ENCODE measurements at regions not wholly inside any gene's neighbourhood (a gene's known extent, or its start where the extent isn't known, plus 50 kb on each side); places are given as distances from the start of the nearest gene placed in this dataset.
"Not testable (repeated sequence)": the region's sequence is repeated elsewhere in the genome, so short reads cannot be mapped to it uniquely, and the experiment has no call there.

- DNase-seq = no peak
Observed at GRCh38 chr12:76666290-76666835, 97.6 kb upstream of the ZDHHC17 start.

GRCh38 chr12:76669981-76670380, 93.9 kb upstream of the ZDHHC17 start:
- DNase-seq = no peak

- no peak for DNase-seq
Observed at GRCh38 chr12:76670776-76671175, 93.1 kb upstream of the ZDHHC17 start.

- no peak for DNase-seq
Observed at GRCh38 chr12:76674669-76675315, 89.1 kb upstream of the ZDHHC17 start.

GRCh38 chr12:76676261-76676660, 87.7 kb upstream of the ZDHHC17 start:
- not testable (repeated sequence) for DNase-seq

GRCh38 chr12:76678992-76679391, 84.9 kb upstream of the ZDHHC17 start:
- no peak for DNase-seq

GRCh38 chr12:76679778-76680177, 84.1 kb upstream of the ZDHHC17 start:
- no peak for DNase-seq

- DNase-seq = no peak
Observed at GRCh38 chr12:76680940-76681339, 83.0 kb upstream of the ZDHHC17 start.

GRCh38 chr12:76685246-76685678, 78.7 kb upstream of the ZDHHC17 start:
- no peak for DNase-seq

- no peak for DNase-seq
Observed at GRCh38 chr12:76687981-76688380, 75.9 kb upstream of the ZDHHC17 start.

GRCh38 chr12:76688631-76689030, 75.3 kb upstream of the ZDHHC17 start:
- DNase-seq = no peak

GRCh38 chr12:76690921-76691700, 72.8 kb upstream of the ZDHHC17 start:
- no peak for DNase-seq

- no peak for DNase-seq
Observed at GRCh38 chr12:76692846-76693245, 71.1 kb upstream of the ZDHHC17 start.

GRCh38 chr12:76694369-76694768, 69.5 kb upstream of the ZDHHC17 start:
- no peak for DNase-seq

- DNase-seq = no peak
Observed at GRCh38 chr12:76696186-76696585, 67.7 kb upstream of the ZDHHC17 start.

GRCh38 chr12:76697849-76698248, 66.1 kb upstream of the ZDHHC17 start:
- DNase-seq = no peak

- DNase-seq = no peak
Observed at GRCh38 chr12:76698316-76698715, 65.6 kb upstream of the ZDHHC17 start.

GRCh38 chr12:76698966-76699365, 64.9 kb upstream of the ZDHHC17 start:
- DNase-seq = no peak

- no peak for DNase-seq
Observed at GRCh38 chr12:76701690-76702089, 62.2 kb upstream of the ZDHHC17 start.

- DNase-seq = no peak
Observed at GRCh38 chr12:76702946-76703345, 61.0 kb upstream of the ZDHHC17 start.

- no peak for DNase-seq
Observed at GRCh38 chr12:76704693-76705092, 59.2 kb upstream of the ZDHHC17 start.

- DNase-seq = no peak
Observed at GRCh38 chr12:76706101-76706500, 57.8 kb upstream of the ZDHHC17 start.

GRCh38 chr12:76706761-76707160, 57.2 kb upstream of the ZDHHC17 start:
- DNase-seq = no peak

GRCh38 chr12:76707772-76708171, 56.1 kb upstream of the ZDHHC17 start:
- DNase-seq = no peak
